HepG2 (cell line): ENCODE measurements at regions not wholly inside any gene's neighbourhood (a gene's known extent, or its start where the extent isn't known, plus 50 kb on each side); places are given as distances from the start of the nearest gene placed in this dataset.

Experiments used
- ATAC-seq: fragments of 200-7000 bp; cut with Tn5 transposase; 3 replicates; pipeline ENCODE4 v1.9.1; 2020; ENCODE audit warnings: mild to moderate bottlenecking, moderate library complexity
- BruUV-seq: library from RNA; stranded (reverse); fragments of 400-500 nt; replicated peaks from 2 replicates; lab custom pipeline; 2021; lab: Mats Ljungman, UMichigan
- CTCF ChIA-PET: fragments of 300-600 bp; formaldehyde crosslinking; extraction: SDS; loops from one replicate; lab custom pipeline; 2021; ENCODE audit warnings: low total read pairs, inconsistent platforms, low intra/inter-chr PET ratio; lab: Yijun Ruan, JAX
- POLR2A ChIA-PET: fragments of 350-600 bp; sonication (Branson Sonifier 250); formaldehyde crosslinking; loops from one replicate; lab custom pipeline; 2020; ENCODE audit warnings: antibody characterized with exemption, inconsistent platforms; lab: Yijun Ruan, JAX
- DNase-seq: peaks from one replicate; pipeline ENCODE4 v3.0.0-alpha.2; 2015; ENCODE audit warnings: low spot score
- FAIRE-seq: peaks from 3 replicates; lab custom pipeline; 2011; peaks lifted over from hg19 to GRCh38; lab: Jason Lieb, UNC
- H2AFZ ChIP-seq: one replicate; pipeline ENCODE4 v1.6.1; 2011; ENCODE audit warnings: low read length, inconsistent platforms
- H3K27ac ChIP-seq: fragments of 300-600 bp; 3 replicates; pipeline ENCODE4 v1.8.0; 2011; ENCODE audit warnings: mixed run types, mild to moderate bottlenecking, mixed read lengths, low read length, inconsistent platforms; ENCODE audit not compliant: insufficient read depth; ENCODE audit errors: extremely low read length
- H3K27me3 ChIP-seq, 2 experiments: fragments of 200-600 bp in 1 of 2; 2 replicates in 1 of 2; 3 replicates in 1 of 2; pipeline versions ENCODE4 v1.6.0 to v1.8.0; 2011; ENCODE audit warnings: low read length in 2 of 2, mild to moderate bottlenecking in 2 of 2, moderate library complexity in 2 of 2, inconsistent platforms in 1 of 2; ENCODE audit not compliant: insufficient read depth in 2 of 2, control insufficient read depth in 1 of 2
- H3K36me3 ChIP-seq, 2 experiments: fragments of 200-600 bp in 1 of 2; replicated peaks in 1 of 2; 2 replicates in 1 of 2; 3 replicates in 1 of 2; pipeline versions ENCODE4 v1.5.1 to v1.8.0; 2011; ENCODE audit warnings: low read length in 2 of 2, inconsistent platforms in 1 of 2; ENCODE audit not compliant: insufficient read depth in 2 of 2, control insufficient read depth in 1 of 2
- H3K4me1 ChIP-seq: 2 replicates; pipeline ENCODE4 v1.5.1; 2012; ENCODE audit warnings: low read length, inconsistent platforms; ENCODE audit not compliant: insufficient read depth
- H3K4me2 ChIP-seq: 2 replicates; pipeline ENCODE4 v1.6.0; 2011; ENCODE audit warnings: low read depth, low read length, inconsistent platforms
- H3K4me3 ChIP-seq, 3 experiments: fragments of 200-600 bp in 1 of 3; sonication (generic), shearing (Covaris generic) in 1 of 3; replicated peaks in 1 of 3; 2 replicates each; pipeline ENCODE4 v1.5.1; 2011 to 2016; ENCODE audit warnings: low read length in 3 of 3, inconsistent platforms in 2 of 3, low read depth in 2 of 3, mild to moderate bottlenecking in 2 of 3, control low read depth in 1 of 3, mixed read lengths in 1 of 3; ENCODE audit not compliant: insufficient read depth in 1 of 3
- H3K79me2 ChIP-seq: one replicate; pipeline ENCODE4 v1.6.1; 2011; ENCODE audit warnings: low read length, inconsistent platforms; ENCODE audit not compliant: insufficient read depth
- H3K9ac ChIP-seq: 2 replicates; pipeline ENCODE4 v1.6.0; 2011; ENCODE audit warnings: mild to moderate bottlenecking, low read depth, low read length, inconsistent platforms; ENCODE audit not compliant: insufficient read depth
- H3K9me3 ChIP-seq: 2 replicates; pipeline ENCODE4 v1.5.1; 2012; ENCODE audit warnings: mild to moderate bottlenecking, low read length
- H4K20me1 ChIP-seq: 2 replicates; pipeline ENCODE4 v1.6.0; 2011; ENCODE audit warnings: inconsistent platforms, mild to moderate bottlenecking, low read length, moderate library complexity; ENCODE audit not compliant: insufficient read depth
- ARID5B ChIP-seq: IDR thresholded peaks from 2 replicates; pipeline ENCODE4 v1.4.0; 2020; ENCODE audit warnings: mild to moderate bottlenecking, missing genetic modification reagents
- CEBPB ChIP-seq: IDR thresholded peaks from 2 replicates; pipeline ENCODE4 v1.6.1; 2011; ENCODE audit warnings: low read depth, low read length, improper control_type of control experiment, borderline replicate concordance
- NCOA2 ChIP-seq: sonication (generic); formaldehyde crosslinking; IDR thresholded peaks from 2 replicates; pipeline ENCODE4 v1.8.0; 2022; ENCODE audit warnings: inconsistent platforms
- TEAD2 ChIP-seq: sonication (generic); formaldehyde crosslinking; IDR thresholded peaks from 2 replicates; pipeline ENCODE4 v1.9.0; 2021; ENCODE audit warnings: missing genetic modification reagents
- ZNF407 ChIP-seq: sonication (generic); formaldehyde crosslinking; IDR thresholded peaks from one replicate; pipeline ENCODE4 v1.5.1; 2020; ENCODE audit warnings: mild to moderate bottlenecking, missing genetic modification reagents; ENCODE audit errors: not compliant biosample characterization
- ZNF558 ChIP-seq: sonication (generic); formaldehyde crosslinking; IDR thresholded peaks from 2 replicates; pipeline ENCODE4 v1.9.0; 2022; ENCODE audit warnings: mild to moderate bottlenecking, missing genetic modification reagents, borderline replicate concordance
- ZNF703 ChIP-seq: sonication (generic); formaldehyde crosslinking; IDR thresholded peaks from 2 replicates; pipeline ENCODE4 v1.5.1; 2020; ENCODE audit warnings: missing genetic modification reagents, mild to moderate bottlenecking, moderate library complexity, borderline replicate concordance
- ZSCAN20 ChIP-seq: sonication (generic); formaldehyde crosslinking; IDR thresholded peaks from 2 replicates; pipeline ENCODE4 v1.4.0; 2020; ENCODE audit warnings: missing genetic modification reagents, mild to moderate bottlenecking, borderline replicate concordance
- WGBS: methylation state at CpG from one replicate; pipeline ENCODE4 v1.1.6; 2017; ENCODE audit warnings: low lambda C conversion rate; 5-methylcytosine and 5-hydroxymethylcytosine counted together
- in situ Hi-C: cut with HindIII; loops from 2 replicates; pipeline ENCODE4 v1.10.0; 2017; ENCODE audit warnings: low pct_unique_long_range_greater_than_20kb; ENCODE audit not compliant: extremely low pct_ligation_motif_present
- intact Hi-C: fragments of 100-400 bp; cut with micrococcal nuclease; formaldehyde crosslinking; loops from one replicate; pipeline ENCODE4 v1.10.0; 2022; ENCODE audit not compliant: unreplicated experiment
- TF ChIP-seq, protein P1 (sequence below): sonication (generic); formaldehyde crosslinking; IDR thresholded peaks from 2 replicates; pipeline ENCODE4 v1.4.0; 2020; ENCODE audit warnings: missing genetic modification reagents

- Histone ChIP-seq H3K36me3 (no peaks in the 10 kb centered on the region), H3K27me3 (no peaks in the 10 kb centered on the region), H4K20me1 (no peaks in the 10 kb centered on the region), H3K4me2 (no peak overlapping the region), H3K4me1 (peaks cover 34% of the 10 kb centered on the region), H3K4me3 (no peak overlapping the region), H3K9me3 (no peaks in the 10 kb centered on the region), H2AFZ (no peak overlapping the region), H3K9ac (no peak overlapping the region), H3K27ac (no peak overlapping the region), H3K79me2 (no peaks in the 10 kb centered on the region)
- ATAC-seq (no peak), DNase-seq (no peak), FAIRE-seq (no peak)
- ChIA-PET POLR2A (no interaction called here), CTCF (no interaction called here)
- intact Hi-C loops (no loop called here), in situ Hi-C loops (no loop called here)
- BruUV-seq, result no TSS peak
- 78% methylated on average over 8 of the region's 8 CpGs for WGBS
- no peak for TF ChIP-seq ZNF558 (CRISPR knock-in tag)
- TF ChIP-seq, protein P1, sequence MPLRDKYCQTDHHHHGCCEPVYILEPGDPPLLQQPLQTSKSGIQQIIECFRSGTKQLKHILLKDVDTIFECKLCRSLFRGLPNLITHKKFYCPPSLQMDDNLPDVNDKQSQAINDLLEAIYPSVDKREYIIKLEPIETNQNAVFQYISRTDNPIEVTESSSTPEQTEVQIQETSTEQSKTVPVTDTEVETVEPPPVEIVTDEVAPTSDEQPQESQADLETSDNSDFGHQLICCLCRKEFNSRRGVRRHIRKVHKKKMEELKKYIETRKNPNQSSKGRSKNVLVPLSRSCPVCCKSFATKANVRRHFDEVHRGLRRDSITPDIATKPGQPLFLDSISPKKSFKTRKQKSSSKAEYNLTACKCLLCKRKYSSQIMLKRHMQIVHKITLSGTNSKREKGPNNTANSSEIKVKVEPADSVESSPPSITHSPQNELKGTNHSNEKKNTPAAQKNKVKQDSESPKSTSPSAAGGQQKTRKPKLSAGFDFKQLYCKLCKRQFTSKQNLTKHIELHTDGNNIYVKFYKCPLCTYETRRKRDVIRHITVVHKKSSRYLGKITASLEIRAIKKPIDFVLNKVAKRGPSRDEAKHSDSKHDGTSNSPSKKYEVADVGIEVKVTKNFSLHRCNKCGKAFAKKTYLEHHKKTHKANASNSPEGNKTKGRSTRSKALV (CRISPR knock-in tag), result no peak
- no peak for TF ChIP-seq ARID5B (CRISPR knock-in tag)
- TF ChIP-seq NCOA2 (CRISPR knock-in tag), result no peak
- TF ChIP-seq ZSCAN20 (CRISPR knock-in tag), result no peak
- TF ChIP-seq TEAD2 (CRISPR knock-in tag), result no peak
- no peak for TF ChIP-seq ZNF407
- TF ChIP-seq ZNF703 (CRISPR knock-in tag), result no peak
- TF ChIP-seq CEBPB, result no peak
These were observed 80.1 kb upstream of the NPAS2 start for GRCh38 chr2:100739735-100740432.
